ENCODE measurements at regions not wholly inside any gene's neighbourhood (a gene's known extent, or its start where the extent isn't known, plus 50 kb on each side); places are given as distances from the start of the nearest gene placed in this dataset.
A peak's percentile ranks its signal among the peaks of the same experiment; 100 is the strongest.

DNA sequence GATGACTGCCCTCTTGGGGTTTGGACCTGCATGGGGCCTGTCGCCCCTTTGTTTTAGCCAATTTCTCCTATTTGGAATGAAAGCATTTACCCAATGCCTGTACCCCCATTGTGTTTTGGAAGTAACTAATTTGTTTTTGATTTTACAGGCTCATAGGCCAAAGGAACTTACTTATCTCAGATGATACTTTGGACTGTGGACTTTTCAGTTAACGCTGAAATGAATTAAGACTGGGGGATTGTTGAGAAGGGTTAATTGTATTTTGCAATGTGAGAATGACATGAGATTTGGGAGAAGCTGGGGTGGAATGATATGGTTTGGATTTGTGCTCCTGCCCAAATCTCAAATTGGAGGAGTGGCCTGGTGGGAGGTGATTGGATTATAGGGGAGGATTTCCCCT is 185.8 kb upstream of the PHYHIPL start:
- POLR2A ChIA-PET: no interaction called here
- no peak for FAIRE-seq

DNA sequence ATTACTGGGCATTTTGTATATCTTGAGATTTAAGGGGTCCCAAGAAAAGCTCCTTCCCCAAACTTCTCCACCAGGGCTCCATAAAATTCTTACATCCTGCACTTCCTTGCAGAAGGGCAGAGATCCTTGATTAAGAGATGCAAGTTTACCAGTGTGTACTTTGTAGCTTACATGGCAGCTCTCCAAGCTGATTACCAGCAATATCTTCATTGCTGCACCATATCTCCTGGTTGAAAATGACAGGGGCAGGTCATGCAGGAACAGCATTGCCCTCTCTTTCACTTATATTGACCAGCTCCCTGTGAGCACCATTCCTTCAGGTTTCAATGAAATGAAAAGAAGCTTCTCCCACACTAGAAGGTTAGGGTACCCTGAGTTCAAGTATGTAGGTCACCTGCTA is 184.6 kb upstream of the PHYHIPL start:
- Histone ChIP-seq H3K9me3 (peaks cover 13% of the 10 kb centered on the region; the same call in 2 of the 3 replicates), H3K4me3 (no peak overlapping the region), H3K4me1 (peaks cover 30% of the 10 kb centered on the region), H3K4me2 (no peak overlapping the region), H3K27ac (peak overlapping the region in 1 of 2 experiments; percentile 72; a peak in 2 of 6 replicates)
- DNase-seq (ENCODE audit: low read depth in 1 of 2, low spot score in 1 of 2): no peak
- no peak for FAIRE-seq
- no peak for ATAC-seq
- ChIA-PET POLR2A (no interaction called here), CTCF (interaction anchor here (0.7 to 2.6 kb wide), 3 partner anchors 26 to 589 kb away, joined by 3 to 10 read pairs (median 3); no protein-coding TSS in a partner anchor)
- TF ChIP-seq EHF (CRISPR knock-in tag; IDR thresholded peaks at IDR 0.05) (no peak), ZC3H11A (IDR thresholded peaks at IDR 0.05) (no peak)
- TF ChIP-seq, protein P1, sequence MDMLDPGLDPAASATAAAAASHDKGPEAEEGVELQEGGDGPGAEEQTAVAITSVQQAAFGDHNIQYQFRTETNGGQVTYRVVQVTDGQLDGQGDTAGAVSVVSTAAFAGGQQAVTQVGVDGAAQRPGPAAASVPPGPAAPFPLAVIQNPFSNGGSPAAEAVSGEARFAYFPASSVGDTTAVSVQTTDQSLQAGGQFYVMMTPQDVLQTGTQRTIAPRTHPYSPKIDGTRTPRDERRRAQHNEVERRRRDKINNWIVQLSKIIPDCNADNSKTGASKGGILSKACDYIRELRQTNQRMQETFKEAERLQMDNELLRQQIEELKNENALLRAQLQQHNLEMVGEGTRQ (IDR thresholded peaks at IDR 0.05): no peak

More for the DNA sequence above, 185.8 kb upstream of the PHYHIPL start:
- Histone ChIP-seq H3K4me2 (no peak overlapping the region), H3K27ac (no peak overlapping the region), H3K9me3 (peaks cover 13% of the 10 kb centered on the region; the same call in 2 of the 3 replicates), H3K4me3 (no peak overlapping the region), H3K4me1 (peaks cover 26% of the 10 kb centered on the region)
- no peak for ATAC-seq
- TF ChIP-seq, protein P2, sequence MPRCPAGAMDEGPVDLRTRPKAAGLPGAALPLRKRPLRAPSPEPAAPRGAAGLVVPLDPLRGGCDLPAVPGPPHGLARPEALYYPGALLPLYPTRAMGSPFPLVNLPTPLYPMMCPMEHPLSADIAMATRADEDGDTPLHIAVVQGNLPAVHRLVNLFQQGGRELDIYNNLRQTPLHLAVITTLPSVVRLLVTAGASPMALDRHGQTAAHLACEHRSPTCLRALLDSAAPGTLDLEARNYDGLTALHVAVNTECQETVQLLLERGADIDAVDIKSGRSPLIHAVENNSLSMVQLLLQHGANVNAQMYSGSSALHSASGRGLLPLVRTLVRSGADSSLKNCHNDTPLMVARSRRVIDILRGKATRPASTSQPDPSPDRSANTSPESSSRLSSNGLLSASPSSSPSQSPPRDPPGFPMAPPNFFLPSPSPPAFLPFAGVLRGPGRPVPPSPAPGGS (IDR thresholded peaks at IDR 0.05): no peak
- TF ChIP-seq GATA3 (IDR thresholded peaks at IDR 0.05; ENCODE audit: borderline replicate concordance): no peak
- TF ChIP-seq RCOR1 (IDR thresholded peaks at IDR 0.05; ENCODE audit: low read depth, low read length): no peak
- no peak for TF ChIP-seq HEYL (CRISPR knock-in tag; IDR thresholded peaks at IDR 0.05)
- TF ChIP-seq JUNB (IDR thresholded peaks at IDR 0.05): no peak
- TF ChIP-seq, protein P3, sequence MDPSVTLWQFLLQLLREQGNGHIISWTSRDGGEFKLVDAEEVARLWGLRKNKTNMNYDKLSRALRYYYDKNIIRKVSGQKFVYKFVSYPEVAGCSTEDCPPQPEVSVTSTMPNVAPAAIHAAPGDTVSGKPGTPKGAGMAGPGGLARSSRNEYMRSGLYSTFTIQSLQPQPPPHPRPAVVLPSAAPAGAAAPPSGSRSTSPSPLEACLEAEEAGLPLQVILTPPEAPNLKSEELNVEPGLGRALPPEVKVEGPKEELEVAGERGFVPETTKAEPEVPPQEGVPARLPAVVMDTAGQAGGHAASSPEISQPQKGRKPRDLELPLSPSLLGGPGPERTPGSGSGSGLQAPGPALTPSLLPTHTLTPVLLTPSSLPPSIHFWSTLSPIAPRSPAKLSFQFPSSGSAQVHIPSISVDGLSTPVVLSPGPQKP (IDR thresholded peaks at IDR 0.05; ENCODE audit: low read depth, low read length): no peak
- no peak for TF ChIP-seq NFE2L2 (conservative IDR thresholded peaks at IDR 0.05; ENCODE audit: low read length)
- TF ChIP-seq NPAS2 (CRISPR knock-in tag; IDR thresholded peaks at IDR 0.05; ENCODE audit: borderline replicate concordance): no peak
- TF ChIP-seq, protein P4, sequence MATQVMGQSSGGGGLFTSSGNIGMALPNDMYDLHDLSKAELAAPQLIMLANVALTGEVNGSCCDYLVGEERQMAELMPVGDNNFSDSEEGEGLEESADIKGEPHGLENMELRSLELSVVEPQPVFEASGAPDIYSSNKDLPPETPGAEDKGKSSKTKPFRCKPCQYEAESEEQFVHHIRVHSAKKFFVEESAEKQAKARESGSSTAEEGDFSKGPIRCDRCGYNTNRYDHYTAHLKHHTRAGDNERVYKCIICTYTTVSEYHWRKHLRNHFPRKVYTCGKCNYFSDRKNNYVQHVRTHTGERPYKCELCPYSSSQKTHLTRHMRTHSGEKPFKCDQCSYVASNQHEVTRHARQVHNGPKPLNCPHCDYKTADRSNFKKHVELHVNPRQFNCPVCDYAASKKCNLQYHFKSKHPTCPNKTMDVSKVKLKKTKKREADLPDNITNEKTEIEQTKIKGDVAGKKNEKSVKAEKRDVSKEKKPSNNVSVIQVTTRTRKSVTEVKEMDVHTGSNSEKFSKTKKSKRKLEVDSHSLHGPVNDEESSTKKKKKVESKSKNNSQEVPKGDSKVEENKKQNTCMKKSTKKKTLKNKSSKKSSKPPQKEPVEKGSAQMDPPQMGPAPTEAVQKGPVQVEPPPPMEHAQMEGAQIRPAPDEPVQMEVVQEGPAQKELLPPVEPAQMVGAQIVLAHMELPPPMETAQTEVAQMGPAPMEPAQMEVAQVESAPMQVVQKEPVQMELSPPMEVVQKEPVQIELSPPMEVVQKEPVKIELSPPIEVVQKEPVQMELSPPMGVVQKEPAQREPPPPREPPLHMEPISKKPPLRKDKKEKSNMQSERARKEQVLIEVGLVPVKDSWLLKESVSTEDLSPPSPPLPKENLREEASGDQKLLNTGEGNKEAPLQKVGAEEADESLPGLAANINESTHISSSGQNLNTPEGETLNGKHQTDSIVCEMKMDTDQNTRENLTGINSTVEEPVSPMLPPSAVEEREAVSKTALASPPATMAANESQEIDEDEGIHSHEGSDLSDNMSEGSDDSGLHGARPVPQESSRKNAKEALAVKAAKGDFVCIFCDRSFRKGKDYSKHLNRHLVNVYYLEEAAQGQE (IDR thresholded peaks at IDR 0.05): no peak
- TF ChIP-seq MAZ (IDR thresholded peaks at IDR 0.05; ENCODE audit: borderline replicate concordance, low read depth, low read length): no peak
- TF ChIP-seq MYC (IDR thresholded peaks at IDR 0.05; ENCODE audit: borderline replicate concordance, low read length): no peak
- TF ChIP-seq POLR2AphosphoS2 (conservative IDR thresholded peaks at IDR 0.05; ENCODE audit: low read length): no peak
- no peak for TF ChIP-seq CBX8 (IDR thresholded peaks at IDR 0.05)
- WGBS (ENCODE audit: missing lambda C conversion rate): 98% methylated on average over 2 of the region's 2 CpGs
- CTCF ChIA-PET: interaction anchor here (1.3 to 2.6 kb wide), 2 partner anchors 24 to 39 kb away, joined by 3 to 10 read pairs; no protein-coding TSS in a partner anchor
- DNase-seq (ENCODE audit: low read depth in 1 of 2, low spot score in 1 of 2): no peak
